NT2/D1 (cell line): ENCODE measurements at regions not wholly inside any gene's neighbourhood (a gene's known extent, or its start where the extent isn't known, plus 50 kb on each side); places are given as distances from the start of the nearest gene placed in this dataset.

Experiments used
- DNase-seq: peaks from one replicate; pipeline ENCODE4 v3.0.0-alpha.2; 2011; ENCODE audit warnings: low read depth, low spot score
- H3K27me3 ChIP-seq: 2 replicates; pipeline ENCODE4 v1.6.0; 2011; ENCODE audit warnings: mild to moderate bottlenecking; ENCODE audit not compliant: insufficient read length, insufficient read depth
- H3K36me3 ChIP-seq: 2 replicates; pipeline ENCODE4 v1.6.1; 2011; ENCODE audit warnings: mild to moderate bottlenecking, low read length, mixed read lengths; ENCODE audit not compliant: insufficient read depth, insufficient read length
- H3K4me1 ChIP-seq: 2 replicates; pipeline ENCODE4 v1.5.1; 2011; ENCODE audit not compliant: insufficient read depth, insufficient read length
- H3K4me3 ChIP-seq: 2 replicates; pipeline ENCODE4 v1.5.1; 2011; ENCODE audit warnings: low read depth; ENCODE audit not compliant: insufficient read length
- H3K9ac ChIP-seq: 2 replicates; pipeline ENCODE4 v1.6.0; 2011; ENCODE audit warnings: low read depth; ENCODE audit not compliant: insufficient read length
- H3K9me3 ChIP-seq: 2 replicates; pipeline ENCODE4 v1.5.1; 2011; ENCODE audit warnings: mild to moderate bottlenecking, low read length; ENCODE audit not compliant: insufficient read depth
- SUZ12 ChIP-seq: IDR thresholded peaks from 2 replicates; pipeline ENCODE4 v1.6.1; 2011; ENCODE audit not compliant: insufficient read length, insufficient read depth; ENCODE audit errors: extremely low read depth
- YY1 ChIP-seq: IDR thresholded peaks from 2 replicates; pipeline ENCODE4 v1.6.1; 2011; ENCODE audit not compliant: insufficient read length, insufficient read depth
- ZNF274 ChIP-seq: IDR thresholded peaks from 2 replicates; pipeline ENCODE4 v1.6.1; 2011; ENCODE audit warnings: mild to moderate bottlenecking, low read depth, low read length

DNA sequence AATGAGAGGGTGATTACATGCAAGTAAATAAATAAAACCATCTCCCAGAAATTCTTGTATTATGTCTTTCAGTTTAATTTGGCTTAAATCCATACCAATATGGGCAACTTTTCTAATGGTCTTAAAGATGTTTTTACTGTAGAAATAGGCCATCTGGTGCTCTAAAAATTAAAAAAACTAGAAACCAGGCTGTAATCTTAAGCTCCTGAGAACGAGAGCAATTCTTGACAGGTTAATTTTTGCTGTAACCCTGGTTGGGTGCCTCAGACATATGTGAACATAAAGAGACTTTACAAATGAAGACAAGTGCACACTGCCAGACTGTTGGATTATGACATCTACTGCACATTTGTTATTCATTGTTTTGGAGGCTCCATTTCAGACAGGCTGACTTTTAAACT is 246.8 kb upstream of the DAB2 start:
- Histone ChIP-seq H3K27me3 (no peaks in the 10 kb centered on the region), H3K4me1 (no peaks in the 10 kb centered on the region), H3K9me3 (no peaks in the 10 kb centered on the region), H3K36me3 (no peaks in the 10 kb centered on the region), H3K9ac (no peak overlapping the region), H3K4me3 (no peak overlapping the region)
- no peak for DNase-seq
- TF ChIP-seq SUZ12 (no peak), YY1 (no peak), ZNF274 (no peak)

DNA sequence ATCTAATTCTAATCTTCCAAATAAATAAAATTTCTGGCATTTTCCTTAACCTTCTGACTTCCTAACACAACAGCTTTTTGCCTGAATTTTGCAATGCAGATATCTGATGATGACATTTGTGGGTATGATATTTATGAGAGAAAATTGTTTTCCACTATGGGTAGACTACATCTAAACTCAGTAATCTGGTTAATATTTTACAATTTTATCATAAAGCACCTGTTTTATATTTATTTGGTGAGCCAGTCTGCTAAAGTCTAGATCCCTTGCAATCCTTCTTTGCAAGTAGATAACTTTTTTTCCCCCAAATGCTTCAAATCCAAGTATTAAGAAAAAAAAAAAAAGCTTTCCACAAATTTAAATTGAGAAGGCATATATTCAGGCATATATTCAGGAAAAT is 246.2 kb upstream of the DAB2 start:
- Histone ChIP-seq H3K4me3 (no peak overlapping the region), H3K4me1 (no peaks in the 10 kb centered on the region), H3K9ac (no peak overlapping the region), H3K36me3 (no peaks in the 10 kb centered on the region), H3K9me3 (no peaks in the 10 kb centered on the region), H3K27me3 (no peaks in the 10 kb centered on the region)
- no peak for DNase-seq
- no peak for TF ChIP-seq YY1
- TF ChIP-seq ZNF274: no peak
- no peak for TF ChIP-seq SUZ12

- no peak overlapping the region for H3K9ac ChIP-seq
- H3K4me3 ChIP-seq: no peak overlapping the region
These were observed 245.6 kb upstream of the DAB2 start for GRCh38 chr5:39670391-39670790.

GRCh38 chr5:39668980-39669379 is 244.2 kb upstream of the DAB2 start:
- Histone ChIP-seq H3K9me3 (no peaks in the 10 kb centered on the region), H3K4me3 (no peak overlapping the region), H3K36me3 (no peaks in the 10 kb centered on the region), H3K27me3 (no peaks in the 10 kb centered on the region), H3K9ac (no peak overlapping the region), H3K4me1 (no peaks in the 10 kb centered on the region)
- DNase-seq: no peak
- no peak for TF ChIP-seq YY1

More at GRCh38 chr5:39670391-39670790, 245.6 kb upstream of the DAB2 start:
- Histone ChIP-seq H3K36me3 (no peaks in the 10 kb centered on the region), H3K4me1 (no peaks in the 10 kb centered on the region), H3K9me3 (no peaks in the 10 kb centered on the region), H3K27me3 (no peaks in the 10 kb centered on the region)
- TF ChIP-seq SUZ12: no peak
- no peak for TF ChIP-seq YY1
- no peak for TF ChIP-seq ZNF274
- peak; percentile 20 for DNase-seq

GRCh38 chr5:39665328-39665727 is 240.5 kb upstream of the DAB2 start:
- Histone ChIP-seq H3K4me1 (no peaks in the 10 kb centered on the region), H3K9me3 (no peaks in the 10 kb centered on the region), H3K36me3 (no peaks in the 10 kb centered on the region), H3K27me3 (no peaks in the 10 kb centered on the region), H3K9ac (no peak overlapping the region), H3K4me3 (no peak overlapping the region)
- DNase-seq: no peak
- no peak for TF ChIP-seq YY1
- no peak for TF ChIP-seq ZNF274
- no peak for TF ChIP-seq SUZ12

GRCh38 chr5:39662945-39663344 is 238.2 kb upstream of the DAB2 start:
- Histone ChIP-seq H3K36me3 (no peaks in the 10 kb centered on the region), H3K4me3 (no peak overlapping the region), H3K9ac (no peak overlapping the region), H3K27me3 (no peaks in the 10 kb centered on the region), H3K4me1 (no peaks in the 10 kb centered on the region), H3K9me3 (no peaks in the 10 kb centered on the region)
- no peak for TF ChIP-seq ZNF274
- no peak for TF ChIP-seq YY1
- no peak for TF ChIP-seq SUZ12
- DNase-seq: no peak

- no peaks in the 10 kb centered on the region for H3K27me3 ChIP-seq
- TF ChIP-seq ZNF274 (no peak), YY1 (no peak), SUZ12 (no peak)
- H3K4me3 ChIP-seq: no peak overlapping the region
- H3K9ac ChIP-seq: no peak overlapping the region
- H3K36me3 ChIP-seq: no peaks in the 10 kb centered on the region
- H3K9me3 ChIP-seq: no peaks in the 10 kb centered on the region
- no peaks in the 10 kb centered on the region for H3K4me1 ChIP-seq
- no peak for DNase-seq
These were observed 236.4 kb upstream of the DAB2 start for GRCh38 chr5:39661026-39661779.
